GM18511 (cell line): ENCODE measurements at regions not wholly inside any gene's neighbourhood (a gene's known extent, or its start where the extent isn't known, plus 50 kb on each side); places are given as distances from the start of the nearest gene placed in this dataset.

Source experiments
- ATAC-seq: cut with Tn5 transposase; IDR thresholded peaks from one replicate; pipeline ENCODE4 v1.9.1; 2021; ENCODE audit warnings: mild to moderate bottlenecking, moderate library complexity; ENCODE audit not compliant: unreplicated experiment

DNA sequence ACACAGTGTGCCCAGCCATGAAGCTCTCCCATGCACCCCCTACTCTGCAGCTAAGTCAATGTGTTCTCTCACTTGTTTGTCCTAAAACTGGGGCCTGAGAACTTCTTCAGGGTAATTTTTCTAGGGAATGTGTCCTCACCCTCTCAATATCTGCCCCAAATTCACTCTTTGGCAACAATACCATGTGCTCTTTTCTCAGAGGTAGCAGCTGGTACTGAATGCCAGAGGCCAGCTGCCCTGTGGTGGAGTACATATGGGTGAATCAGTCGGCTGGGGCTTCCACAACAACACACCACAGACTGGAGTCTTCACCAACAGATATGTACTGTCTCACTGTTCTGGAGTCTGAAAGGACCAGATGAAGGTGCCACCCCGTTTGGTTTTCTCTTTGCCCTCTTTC, 97.7 kb upstream of the TOP3B start:
- ATAC-seq = no peak

- ATAC-seq = no peak
Observed at GRCh38 chr22:22079404-22080148, 97.0 kb upstream of the TOP3B start.

DNA sequence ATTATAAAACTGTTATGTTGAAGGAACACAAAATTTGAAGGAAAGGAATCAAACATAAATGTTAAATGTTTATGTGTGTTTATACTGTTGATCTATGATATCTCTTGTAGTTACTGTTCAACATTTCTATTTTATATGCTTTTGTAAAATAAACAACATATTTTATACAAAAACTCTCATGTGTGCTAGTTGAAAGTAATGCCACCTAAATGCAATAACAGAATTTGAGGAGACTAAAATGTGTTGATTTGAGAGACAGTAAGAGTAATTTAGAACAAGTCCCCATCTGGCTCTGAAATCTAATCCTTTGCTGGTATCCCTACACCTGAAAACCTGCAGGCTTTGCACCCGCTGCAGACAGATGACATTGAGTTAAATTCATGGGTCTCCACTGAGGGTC, 95.7 kb upstream of the TOP3B start:
- no peak for ATAC-seq

GRCh38 chr22:22076932-22077703, 94.5 kb upstream of the TOP3B start:
- ATAC-seq = no peak

GRCh38 chr22:22076361-22076760, 93.8 kb upstream of the TOP3B start:
- ATAC-seq = no peak

GRCh38 chr22:22075382-22076163, 93.0 kb upstream of the TOP3B start:
- no peak for ATAC-seq

DNA sequence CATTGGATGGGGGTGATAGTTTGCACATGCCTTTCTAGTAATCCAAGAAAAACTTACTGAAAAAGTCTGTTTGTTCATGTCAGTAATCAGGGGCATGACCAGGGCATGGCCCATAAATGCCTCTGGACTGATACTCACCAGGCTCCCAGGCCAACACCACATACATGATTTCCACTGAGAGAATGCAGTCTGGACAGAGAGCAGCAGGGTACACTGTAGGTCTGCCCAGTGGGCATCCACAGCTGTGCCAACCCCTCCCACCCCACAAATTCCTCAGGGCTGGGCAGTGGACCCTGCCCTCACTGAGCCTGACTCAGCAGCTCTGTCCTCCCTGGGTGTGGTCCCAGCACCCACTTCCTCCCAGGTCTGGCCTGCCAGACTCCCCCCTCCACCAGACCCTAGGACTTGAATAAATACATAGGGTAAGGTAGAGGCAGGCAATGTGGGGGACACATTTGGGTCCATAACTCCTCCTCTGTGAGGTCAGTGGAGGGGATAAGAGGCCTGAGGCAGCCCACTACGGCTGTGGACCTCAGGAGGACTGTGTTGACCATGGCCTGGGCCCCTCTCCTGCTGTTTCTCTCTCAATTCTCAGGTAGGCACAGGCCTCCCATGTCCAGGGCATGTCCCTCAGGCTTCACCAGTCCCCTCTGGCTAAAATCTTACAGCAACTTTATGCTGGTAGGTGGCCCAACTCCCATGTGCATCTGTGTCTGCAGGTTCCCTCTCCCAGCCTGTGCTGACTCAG, 92.2 kb upstream of the TOP3B start:
- ATAC-seq = no peak

- ATAC-seq = no peak
Observed at GRCh38 chr22:22073769-22074561, 91.4 kb upstream of the TOP3B start.

DNA sequence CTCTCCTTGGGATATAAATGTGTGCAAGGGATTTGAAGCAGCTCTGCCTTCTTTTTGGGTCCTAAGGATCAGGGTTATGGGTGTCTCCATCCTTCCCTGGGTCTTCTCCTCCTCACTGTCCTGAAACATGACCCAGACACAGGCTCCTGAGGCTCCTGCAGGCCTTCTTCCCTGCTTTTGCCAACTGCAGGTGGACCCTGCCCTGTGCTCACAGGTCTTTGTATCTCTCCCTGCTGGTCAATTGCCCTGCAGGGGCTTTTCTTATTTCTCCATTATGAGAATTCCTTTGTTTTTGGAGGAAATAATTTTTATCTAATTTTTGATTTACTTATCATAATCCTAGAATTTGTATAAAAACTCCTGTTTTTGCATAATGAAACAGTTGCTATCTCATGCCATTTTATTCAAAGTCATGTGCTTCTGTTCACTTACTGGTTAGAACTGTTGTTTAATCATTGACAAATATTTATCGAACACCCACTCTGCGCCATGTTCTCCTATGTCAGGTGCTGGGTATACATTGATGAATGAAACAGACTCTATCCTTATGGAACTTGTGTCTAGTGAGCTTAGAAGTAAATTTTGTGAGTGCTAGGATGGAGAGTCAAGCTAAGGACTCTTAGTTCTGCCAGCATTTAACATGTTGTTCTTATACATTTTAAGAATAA, 89.7 kb upstream of the TOP3B start:
- no peak for ATAC-seq

DNA sequence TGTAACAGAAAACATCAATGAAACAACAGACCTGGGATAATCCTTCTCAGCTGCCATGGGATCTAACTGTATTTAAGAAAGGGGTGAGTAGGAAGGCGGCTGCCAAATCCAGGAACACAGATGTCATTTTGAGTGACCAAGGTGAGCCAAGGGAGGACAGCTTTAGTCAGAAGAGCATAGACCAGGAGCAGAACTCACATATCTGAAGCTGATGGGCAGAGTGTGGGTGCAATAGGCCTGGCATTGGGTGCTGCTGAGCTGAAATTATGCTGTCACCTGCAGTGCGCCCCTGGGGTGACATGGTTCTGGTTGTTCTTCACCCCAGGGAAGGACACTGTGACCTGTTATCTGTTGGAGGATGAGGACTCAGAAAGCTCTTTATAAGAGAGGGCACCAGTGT, 88.9 kb upstream of the TOP3B start:
- ATAC-seq = no peak

- ATAC-seq = no peak
Observed at GRCh38 chr22:22070371-22070824, 87.8 kb upstream of the TOP3B start.

- no peak for ATAC-seq
Observed at GRCh38 chr22:22069450-22070370, 87.1 kb upstream of the TOP3B start.

- ATAC-seq = no peak
Observed at GRCh38 chr22:22068657-22069056, 86.1 kb upstream of the TOP3B start.

DNA sequence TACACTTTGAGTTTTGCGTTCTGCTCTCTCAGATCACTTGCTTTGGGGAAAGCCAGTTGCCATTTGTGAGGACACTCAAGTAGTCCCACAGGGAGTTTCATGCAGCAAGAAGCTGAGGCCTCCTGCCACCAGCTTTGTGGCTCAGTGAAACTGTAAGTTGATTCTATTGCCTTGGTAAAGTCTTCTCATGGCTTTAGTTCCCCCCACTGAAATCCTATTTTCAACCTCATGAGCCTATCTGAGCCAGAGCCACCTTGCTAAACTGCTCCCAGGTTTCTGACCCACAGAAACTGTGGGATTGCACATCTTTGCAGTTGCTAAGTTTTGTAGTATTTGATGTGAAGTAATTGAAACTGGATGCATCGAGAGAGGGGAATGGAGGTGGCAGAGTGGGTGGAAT, 85.4 kb upstream of the TOP3B start:
- ATAC-seq = no peak

DNA sequence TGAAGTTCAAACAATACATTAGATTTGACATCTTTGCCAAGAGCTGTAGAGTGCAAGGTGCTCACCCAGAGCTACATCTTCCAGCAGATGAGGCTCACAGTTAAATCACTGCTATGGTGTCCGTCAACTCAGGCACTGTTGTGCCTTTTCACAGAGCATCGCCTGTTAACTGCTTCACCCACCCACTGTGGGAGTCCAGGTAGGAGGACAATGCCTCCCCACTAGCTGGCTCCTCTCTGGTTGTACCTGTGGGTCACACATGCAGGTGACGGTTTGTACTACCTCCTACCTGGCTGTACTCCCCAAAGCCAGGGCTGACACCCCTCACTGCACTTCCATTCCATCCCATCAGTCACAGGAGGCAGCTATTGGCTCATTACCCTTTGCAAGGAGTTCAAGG, 84.6 kb upstream of the TOP3B start:
- ATAC-seq = no peak

DNA sequence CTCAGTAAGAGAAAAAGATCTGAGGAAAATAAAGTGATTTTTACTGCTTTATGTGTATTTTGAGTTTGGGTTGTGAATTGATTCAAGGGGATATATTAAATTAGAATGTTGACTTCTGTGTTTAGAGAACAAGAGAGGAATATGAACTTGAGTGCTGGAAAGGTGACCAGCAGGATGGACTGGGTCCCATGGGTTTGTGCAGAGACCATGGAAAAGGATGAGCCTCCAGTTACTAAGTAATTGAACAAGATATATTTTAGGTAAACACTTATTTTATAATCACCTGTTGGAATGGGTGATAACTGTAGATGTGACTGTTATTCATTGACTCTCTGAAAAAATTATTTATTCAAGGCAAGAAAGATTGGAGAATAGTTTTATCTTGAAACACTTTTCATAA, 82.0 kb upstream of the TOP3B start:
- ATAC-seq = no peak

- ATAC-seq = no peak
Observed at GRCh38 chr22:22062306-22062793, 79.8 kb upstream of the TOP3B start.
